HT1080 (cell line): ENCODE measurements at regions not wholly inside any gene's neighbourhood (a gene's known extent, or its start where the extent isn't known, plus 50 kb on each side); places are given as distances from the start of the nearest gene placed in this dataset.
"Not testable (repeated sequence)": the region's sequence is repeated elsewhere in the genome, so short reads cannot be mapped to it uniquely, and the experiment has no call there.

Experiments
- DNase-seq: peaks from one replicate; pipeline ENCODE4 v3.0.0-alpha.2; 2015; ENCODE audit warnings: low read depth

GRCh38 chr6:23547851-23548250, 578.2 kb upstream of the NRSN1 start:
- no peak for DNase-seq

DNA sequence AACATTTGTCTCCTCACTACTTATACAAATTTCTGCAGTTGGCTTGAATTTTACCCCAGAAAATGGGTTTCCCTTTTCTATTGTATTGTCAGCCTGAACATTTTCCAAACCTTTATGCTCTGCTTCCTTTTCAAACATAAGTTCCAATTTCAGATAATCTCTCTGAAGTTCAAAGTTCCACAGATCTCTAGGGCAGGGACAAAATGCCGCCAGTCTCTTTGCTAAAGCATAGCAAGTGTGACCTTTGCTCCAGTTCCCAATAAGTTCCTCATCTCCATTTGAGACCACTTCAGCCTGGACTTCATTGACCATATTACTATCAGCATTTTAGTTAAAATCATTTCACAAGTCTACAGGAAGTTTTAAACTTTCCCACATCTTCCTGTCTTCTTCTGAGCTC, 571.1 kb upstream of the NRSN1 start:
- DNase-seq, result not testable (repeated sequence)

DNA sequence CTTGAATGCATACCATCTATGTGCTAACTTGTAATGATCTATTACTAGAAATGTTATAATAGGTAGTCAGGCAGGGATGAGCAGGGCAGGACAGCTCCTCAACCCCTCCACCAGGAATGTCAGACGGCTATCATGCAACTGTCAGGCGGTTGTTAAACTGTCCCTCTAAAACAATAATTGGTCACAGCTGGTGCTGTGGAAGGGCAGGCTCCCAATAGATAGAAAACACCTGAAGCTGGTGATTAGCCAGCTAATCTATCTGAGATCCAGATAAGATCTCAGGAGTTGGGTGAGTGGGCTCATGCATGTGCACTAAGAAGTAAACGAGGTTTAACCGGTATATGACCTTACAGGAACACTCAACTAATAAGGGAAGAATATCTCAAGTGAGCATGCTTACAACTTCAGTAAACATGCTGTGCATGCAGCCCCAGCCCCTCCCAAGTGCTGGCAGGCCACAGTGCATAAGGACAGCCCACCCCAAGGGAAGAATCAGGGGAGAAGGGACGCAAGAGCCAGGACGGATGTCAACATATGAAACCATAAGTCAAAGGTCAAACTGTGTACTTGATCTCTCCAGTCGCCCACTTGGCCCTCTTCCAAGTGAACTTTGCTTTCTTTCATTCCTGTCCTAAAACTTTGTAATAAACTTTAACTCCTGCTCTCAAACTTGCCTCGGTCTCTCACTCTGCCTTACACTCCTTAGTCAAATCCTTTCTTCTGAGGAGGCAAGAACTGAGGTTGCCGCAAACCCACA, 566.2 kb upstream of the NRSN1 start:
- DNase-seq, result no peak

DNA sequence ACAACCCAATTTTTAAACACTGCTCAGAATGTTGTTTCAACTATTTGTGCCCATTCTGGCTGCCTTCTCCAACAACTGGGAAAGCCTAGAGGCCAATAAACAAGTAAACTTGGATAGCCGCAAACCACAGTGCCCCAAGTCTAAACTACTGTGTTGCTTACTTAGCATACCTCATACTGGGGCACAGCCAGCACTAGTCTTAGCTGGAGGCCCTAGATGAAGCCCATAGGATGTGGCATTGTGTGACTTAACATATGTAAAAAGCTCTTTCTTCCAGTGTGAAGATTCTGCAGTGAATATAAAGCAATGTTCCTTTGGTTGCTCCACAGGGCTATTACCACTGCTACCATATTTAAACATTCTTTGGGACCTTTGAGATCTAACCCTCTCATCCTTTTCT, 564.3 kb upstream of the NRSN1 start:
- no peak for DNase-seq

DNA sequence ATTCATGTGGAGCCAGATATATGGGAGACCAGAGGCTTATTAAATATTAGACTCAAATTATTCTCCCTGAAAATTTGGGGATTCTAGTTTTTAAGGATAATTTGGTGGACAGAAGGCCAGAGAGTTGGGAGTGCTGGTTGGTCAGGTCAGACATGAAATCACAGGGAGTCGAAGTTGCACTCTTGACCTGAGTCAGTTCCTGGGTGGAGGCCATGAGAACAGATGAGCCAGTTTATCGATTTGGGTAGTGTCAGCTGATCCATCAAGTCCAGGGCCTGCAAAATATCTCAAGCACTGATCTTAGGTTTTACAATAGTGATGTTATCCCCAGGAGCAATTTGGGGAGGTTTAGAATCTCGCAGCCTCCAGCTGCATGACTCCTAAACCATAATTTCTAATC, 563.5 kb upstream of the NRSN1 start:
- DNase-seq, result no peak

DNA sequence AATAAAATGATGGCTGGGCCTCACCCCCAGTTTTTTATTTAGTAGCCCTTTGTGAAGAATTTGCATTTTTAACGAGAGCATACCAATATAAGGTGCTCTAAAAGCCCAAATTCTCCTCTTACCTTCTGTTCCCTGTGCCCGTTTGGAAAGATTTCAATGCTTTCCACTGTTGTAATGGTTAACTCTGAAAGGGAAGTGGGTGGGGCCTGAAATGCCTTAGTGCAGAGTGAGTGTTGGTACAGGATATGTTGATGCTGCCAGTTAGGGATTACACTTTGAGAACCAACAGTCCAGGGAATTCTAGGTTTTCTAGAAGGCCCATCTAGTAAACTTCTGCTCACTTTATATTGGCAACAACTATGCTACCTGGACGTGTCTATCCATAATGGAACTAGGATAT, 562.7 kb upstream of the NRSN1 start:
- DNase-seq, result no peak

DNA sequence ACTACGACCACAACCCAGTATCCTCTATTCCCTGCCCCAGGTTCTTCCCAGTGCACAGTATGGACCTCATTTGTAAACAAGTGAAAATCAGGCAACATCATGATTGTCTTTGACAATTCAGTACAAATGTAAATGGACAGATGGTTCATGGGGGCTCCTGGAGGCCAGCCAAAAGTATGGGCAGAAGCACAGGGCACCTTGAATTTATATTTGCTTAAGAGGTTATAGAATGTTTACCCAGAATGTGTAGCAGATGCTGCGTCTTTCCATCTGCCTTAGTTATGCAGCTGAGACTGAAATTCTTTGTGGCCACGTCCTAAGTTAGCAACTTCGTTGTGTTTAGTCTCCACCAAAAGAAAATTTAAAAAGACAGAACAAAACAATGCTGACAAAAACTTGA, 559.6 kb upstream of the NRSN1 start:
- no peak for DNase-seq

DNA sequence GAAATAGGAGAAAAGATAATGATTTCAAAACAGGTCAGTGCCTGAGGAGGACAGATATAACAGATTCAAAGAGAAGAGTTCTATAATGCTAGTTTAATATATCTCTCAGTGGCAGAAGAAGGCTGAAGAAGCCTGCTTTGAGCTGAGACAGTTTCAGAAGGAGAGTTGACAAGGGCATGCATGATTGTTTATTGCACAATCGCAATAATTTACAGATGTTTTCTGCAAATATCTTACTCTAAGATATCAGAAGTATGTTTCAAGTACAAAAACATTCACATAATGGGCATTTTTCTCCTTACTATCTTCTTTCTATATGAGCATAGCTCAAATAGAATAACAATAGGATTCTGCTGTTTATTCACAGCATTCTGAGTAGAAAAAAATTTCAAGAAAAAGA, 557.7 kb upstream of the NRSN1 start:
- no peak for DNase-seq

- no peak for DNase-seq
These were observed 541.8 kb upstream of the NRSN1 start for GRCh38 chr6:23584134-23584763.

- DNase-seq, result no peak
These were observed 538.4 kb upstream of the NRSN1 start for GRCh38 chr6:23587582-23587981.

DNA sequence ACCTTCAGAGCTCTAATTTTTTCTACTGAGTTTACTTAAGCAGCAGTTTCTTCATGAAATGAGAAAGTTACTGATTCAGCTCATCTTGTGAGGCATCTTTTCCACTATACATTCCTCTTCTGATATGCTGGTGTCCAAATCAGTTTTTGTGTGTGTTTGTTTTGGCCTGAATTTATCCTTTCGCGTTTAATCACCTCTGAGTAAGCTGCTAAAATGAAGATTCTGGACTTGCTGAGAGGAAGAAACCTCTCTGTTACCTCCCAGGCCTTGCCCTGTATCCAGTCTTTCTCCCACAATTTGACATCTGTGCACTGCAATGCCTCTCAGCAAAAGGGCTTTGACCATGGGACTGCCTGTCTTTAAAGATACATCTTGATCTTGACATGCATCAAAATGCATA, 536.2 kb upstream of the NRSN1 start:
- no peak for DNase-seq

GRCh38 chr6:23590498-23591126, 535.4 kb upstream of the NRSN1 start:
- DNase-seq, result no peak

DNA sequence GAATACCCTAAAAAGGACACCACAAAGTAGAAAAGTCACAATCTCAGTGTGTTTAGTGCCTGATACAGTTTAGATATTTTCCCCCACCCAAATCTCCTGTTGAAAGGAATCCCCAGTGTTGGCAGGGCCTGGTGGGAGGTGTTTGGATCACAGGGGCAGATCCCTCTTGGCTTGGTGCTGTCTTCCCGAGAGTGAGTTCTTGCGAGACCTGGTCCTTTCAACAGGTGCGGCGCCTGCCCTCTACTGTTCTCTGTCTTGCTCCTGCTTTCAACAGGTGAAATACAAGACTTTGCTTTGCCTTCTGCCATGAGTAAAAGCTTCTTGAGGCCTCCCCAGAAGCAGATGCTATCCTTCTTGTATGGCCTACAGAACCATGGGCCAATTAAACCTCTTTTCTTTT, 534.3 kb upstream of the NRSN1 start:
- no peak for DNase-seq

- DNase-seq, result no peak
These were observed 525.9 kb upstream of the NRSN1 start for GRCh38 chr6:23600118-23600517.

- DNase-seq, result peak; percentile 19
These were observed 524.1 kb upstream of the NRSN1 start for GRCh38 chr6:23601811-23602345.

DNA sequence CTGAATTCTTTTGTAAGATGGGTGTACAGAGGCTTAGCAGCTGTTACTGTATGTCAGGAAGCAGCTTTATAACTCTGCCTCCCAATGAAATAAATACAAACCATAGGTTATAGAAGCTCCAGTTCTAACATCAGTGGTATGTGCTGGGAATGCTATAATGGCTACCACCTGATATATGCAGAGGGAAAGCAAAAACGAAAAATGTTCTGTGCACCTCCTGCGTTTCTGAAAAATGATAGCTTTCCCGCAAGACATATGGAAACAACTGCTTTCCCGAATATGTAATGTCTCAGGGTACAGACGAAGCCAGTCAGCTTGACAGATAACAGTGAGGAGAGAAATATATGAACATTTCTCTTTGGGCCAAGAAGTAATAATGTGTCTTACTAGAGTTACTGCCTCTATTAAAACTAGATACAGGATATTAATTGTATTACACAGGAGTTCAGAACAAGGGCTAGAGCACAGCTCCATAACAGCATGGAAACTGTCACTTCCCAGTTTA, 517.0 kb upstream of the NRSN1 start:
- DNase-seq, result no peak

DNA sequence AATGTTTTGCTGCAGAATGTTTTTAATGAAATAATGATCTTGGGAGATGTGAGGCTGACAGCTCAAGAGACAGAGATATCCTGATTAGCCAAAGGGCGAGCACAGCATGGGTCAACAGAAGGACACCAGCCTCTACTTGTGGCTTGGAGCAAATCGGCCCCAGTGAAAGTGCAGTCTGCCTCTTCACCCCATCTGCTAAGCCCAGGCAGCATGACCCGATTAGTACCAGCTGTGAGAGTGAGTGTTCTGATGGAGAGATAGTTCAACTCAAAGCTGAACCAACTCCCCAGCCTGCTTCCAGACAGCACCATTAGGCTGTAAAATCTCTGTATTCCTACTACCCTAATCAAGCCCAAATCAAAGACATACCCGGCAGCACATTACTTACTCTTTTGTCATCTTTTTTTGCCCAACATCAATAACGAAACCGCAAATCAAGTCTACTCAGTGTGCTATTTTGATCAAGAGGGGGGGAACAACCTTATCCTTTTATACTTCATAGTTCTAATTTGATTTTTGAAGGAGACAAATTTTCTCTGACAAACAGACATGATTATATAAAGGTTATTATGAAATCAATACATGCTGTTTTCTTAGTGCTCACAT, 514.1 kb upstream of the NRSN1 start:
- no peak for DNase-seq

DNA sequence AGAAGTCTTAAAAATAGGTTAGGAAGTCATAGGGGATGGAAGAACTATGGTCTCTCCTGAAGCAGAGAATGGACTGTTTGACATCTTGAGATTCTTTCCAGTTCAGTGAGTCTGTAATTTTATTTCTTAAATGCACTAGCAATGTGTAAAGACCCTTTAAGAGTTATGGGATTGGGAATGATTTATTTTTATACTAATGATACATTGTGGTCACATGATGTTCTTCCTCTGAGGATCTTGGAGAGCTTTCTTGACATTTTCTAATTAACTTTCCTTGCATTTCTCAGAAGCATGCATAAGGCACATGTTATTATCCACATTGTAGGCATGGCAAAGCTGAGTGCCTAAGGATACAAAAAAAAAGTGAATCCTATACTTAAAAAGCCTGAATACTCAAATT, 507.6 kb upstream of the NRSN1 start:
- no peak for DNase-seq

DNA sequence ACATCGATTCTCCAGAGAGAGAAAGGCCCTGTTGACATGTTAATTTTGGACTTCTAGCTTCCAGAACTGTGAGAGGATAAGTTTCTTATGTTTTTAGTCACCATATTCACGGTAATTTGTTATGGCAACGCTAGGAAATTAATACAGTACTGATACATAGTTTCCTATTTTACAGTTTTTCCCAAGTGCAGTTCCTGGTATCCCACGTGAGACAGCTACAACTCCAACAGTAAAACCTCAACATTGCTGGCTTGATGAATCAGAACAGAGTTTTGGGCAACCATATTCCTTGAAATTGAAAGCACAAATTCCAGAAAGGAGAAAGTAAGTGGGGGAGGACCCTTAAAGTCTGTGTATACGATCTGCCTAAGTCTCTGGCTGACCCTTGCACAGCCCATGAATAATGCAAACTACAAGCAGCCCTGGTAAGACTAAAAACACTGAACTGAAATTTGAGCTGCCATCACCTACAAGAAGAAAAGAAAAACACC, 505.1 kb upstream of the NRSN1 start:
- DNase-seq, result peak; percentile 15

- no peak for DNase-seq
These were observed 495.0 kb upstream of the NRSN1 start for GRCh38 chr6:23630726-23631635.

DNA sequence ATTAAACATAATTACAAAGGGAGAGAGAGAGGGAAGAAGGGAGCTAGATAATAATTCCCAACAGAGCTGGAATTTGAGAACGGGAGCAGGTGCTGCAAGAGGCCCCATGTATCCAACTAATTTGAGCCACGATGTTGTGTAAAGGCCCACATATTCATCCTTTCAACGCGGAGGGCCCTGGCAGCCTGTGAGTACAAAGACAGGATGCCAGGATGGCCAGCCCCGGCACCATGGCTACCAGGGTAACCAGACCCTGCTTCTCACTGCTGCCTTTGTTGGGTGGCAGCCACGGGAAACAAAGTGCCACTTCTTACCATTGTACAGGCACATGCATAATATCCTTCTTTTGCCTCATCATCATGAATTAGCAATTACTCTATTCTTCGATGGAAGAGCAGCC, 492.0 kb upstream of the NRSN1 start:
- no peak for DNase-seq
